ENCODE measurements at regions not wholly inside any gene's neighbourhood (a gene's known extent, or its start where the extent isn't known, plus 50 kb on each side); places are given as distances from the start of the nearest gene placed in this dataset.
"Not testable (repeated sequence)": the region's sequence is repeated elsewhere in the genome, so short reads cannot be mapped to it uniquely, and the experiment has no call there.

DNA sequence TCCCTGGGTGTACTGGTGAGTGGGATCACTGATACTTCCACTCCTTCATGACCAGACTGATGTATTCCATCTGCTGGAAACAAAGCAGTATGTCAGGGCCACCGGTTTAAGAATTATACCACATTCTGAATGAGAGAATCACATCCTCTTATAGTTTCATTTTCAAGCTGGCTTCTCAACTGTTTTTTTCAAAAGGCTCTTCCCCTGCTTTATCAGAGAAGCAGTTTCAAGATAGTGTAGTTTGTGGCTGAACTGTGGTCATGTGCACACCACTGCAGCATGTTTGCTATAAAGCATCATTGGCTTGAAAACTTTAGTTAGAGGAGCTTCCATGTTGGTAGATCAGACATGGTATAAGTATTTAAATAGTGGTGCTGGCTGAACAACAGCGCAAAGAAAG lies 450.5 kb upstream of the CDH10 start:
- DNase-seq (ENCODE audit: insufficient read length) (no peak), FAIRE-seq (no peak)
- TF ChIP-seq POLR2AphosphoS5 (IDR thresholded peaks at IDR 0.05; ENCODE audit: low read depth, low read length) (no peak), TAF1 (IDR thresholded peaks at IDR 0.05; ENCODE audit: borderline replicate concordance, low read depth, low read length) (no peak), POLR2A (IDR thresholded peaks at IDR 0.05; ENCODE audit: low read depth, low read length) (no peak)

DNA sequence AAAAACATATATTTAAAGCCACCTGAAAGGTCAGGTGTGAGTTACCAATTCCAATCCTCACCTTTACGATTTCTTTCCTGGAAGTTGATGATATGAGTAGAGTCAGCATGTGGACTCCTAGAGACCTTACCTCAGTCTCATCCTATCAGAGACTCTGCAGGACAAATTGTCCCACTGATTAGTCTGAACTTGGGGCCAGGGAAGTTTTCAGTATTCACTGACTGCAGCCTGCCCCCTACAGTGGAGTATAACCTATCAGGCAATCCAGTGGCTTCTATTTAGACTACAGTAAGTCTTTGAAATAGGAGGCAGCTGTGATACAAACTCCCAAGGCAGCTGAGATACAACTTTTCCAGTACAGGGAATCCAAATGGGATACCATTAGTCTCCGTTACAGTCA lies 449.4 kb upstream of the CDH10 start:
- no peak for FAIRE-seq
- TF ChIP-seq POLR2A (IDR thresholded peaks at IDR 0.05; ENCODE audit: low read depth, low read length) (no peak), TAF1 (IDR thresholded peaks at IDR 0.05; ENCODE audit: borderline replicate concordance, low read depth, low read length) (no peak)

DNA sequence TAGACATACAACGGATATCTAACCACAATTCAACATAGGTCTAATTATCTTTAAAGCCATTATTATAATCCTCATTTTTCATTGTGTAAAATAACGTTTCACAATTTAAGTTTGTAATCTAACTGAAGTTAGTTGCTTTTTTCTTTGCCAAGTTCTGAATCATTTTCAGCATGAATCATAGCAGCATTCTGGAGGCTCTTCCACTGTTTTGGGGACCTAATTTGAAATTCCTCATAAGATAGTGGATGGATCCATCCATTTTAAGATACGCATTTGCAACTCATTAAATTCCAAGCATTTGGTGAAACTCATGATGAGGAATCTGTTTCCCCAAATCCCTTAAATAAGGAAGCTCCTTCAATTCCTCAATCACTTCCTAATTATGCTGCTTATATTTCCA lies 447.1 kb upstream of the CDH10 start:
- FAIRE-seq (no peak), DNase-seq (ENCODE audit: insufficient read length) (no peak)
- TF ChIP-seq POLR2AphosphoS5 (IDR thresholded peaks at IDR 0.05; ENCODE audit: low read depth, low read length) (no peak), TAF1 (IDR thresholded peaks at IDR 0.05; ENCODE audit: borderline replicate concordance, low read depth, low read length) (no peak), POLR2A (IDR thresholded peaks at IDR 0.05; ENCODE audit: low read depth, low read length) (no peak)

More for the DNA sequence above, 449.4 kb upstream of the CDH10 start:
- DNase-seq (ENCODE audit: insufficient read length), result no peak

DNA sequence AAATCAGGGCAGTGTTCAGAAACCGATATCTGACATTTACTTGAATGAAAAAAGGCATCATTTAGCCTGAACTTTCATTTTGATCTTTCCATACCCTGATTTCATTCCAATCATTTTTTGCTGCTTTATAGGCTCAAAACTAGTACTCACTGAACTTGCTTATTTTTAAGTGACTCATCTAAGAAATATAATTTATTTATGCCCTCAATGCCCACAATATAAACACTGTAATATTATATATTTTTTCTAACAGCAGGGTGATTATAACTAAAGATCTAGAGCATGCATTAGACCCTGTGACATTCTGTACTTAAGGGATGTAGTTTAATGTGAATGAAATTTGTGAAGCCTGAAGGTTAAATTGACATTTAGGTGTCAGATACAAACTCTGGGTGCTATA lies 446.1 kb upstream of the CDH10 start:
- TF ChIP-seq TAF1 (IDR thresholded peaks at IDR 0.05; ENCODE audit: borderline replicate concordance, low read depth, low read length) (no peak), POLR2A (IDR thresholded peaks at IDR 0.05; ENCODE audit: low read depth, low read length) (no peak), POLR2AphosphoS5 (IDR thresholded peaks at IDR 0.05; ENCODE audit: low read depth, low read length) (no peak)
- no peak for FAIRE-seq
- no peak for DNase-seq (ENCODE audit: insufficient read length)

DNA sequence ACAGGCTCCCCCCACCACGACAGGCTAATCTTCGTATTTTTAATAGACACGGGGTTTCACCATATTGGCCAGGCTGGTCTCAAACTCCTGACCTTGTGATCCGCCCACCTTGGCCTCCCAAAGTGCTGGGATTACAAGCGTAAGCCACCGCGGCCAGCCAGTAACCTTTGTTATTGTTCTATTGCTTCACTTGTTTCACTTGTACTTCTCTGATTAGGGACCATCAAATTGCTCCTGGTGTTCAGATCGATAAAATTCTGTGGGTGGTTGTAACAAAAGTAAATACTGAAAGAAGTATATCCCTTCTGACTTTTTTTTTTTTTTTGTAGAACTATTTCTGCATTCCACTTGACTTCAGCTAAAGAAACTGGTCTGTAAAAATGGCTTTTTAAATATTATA lies 445.5 kb upstream of the CDH10 start:
- no peak for TF ChIP-seq POLR2AphosphoS5 (IDR thresholded peaks at IDR 0.05; ENCODE audit: low read depth, low read length)
- no peak for TF ChIP-seq TAF1 (IDR thresholded peaks at IDR 0.05; ENCODE audit: borderline replicate concordance, low read depth, low read length)
- TF ChIP-seq POLR2A (IDR thresholded peaks at IDR 0.05; ENCODE audit: low read depth, low read length), result no peak
- DNase-seq (ENCODE audit: insufficient read length), result no peak
- FAIRE-seq, result no peak

DNA sequence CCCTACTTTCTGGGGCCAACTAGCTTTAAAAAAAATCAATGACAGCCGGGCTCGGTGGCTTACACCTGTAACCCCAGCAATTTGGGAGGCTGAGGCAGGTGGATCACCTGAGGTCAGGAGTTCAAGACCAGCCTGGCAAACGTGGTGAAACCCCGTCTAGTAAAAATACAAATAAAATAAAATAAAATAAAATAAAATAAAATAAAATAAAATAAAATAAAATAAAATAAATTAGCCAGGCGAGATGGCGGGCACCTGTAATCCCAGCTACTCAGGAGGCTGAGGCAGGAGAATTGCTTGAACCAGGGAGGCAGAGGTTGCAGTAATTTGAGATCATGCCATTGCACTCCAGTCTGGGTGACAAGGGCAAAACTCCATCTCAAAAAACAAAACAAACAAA lies 443.9 kb upstream of the CDH10 start:
- not testable (repeated sequence) for FAIRE-seq; DNase-seq (ENCODE audit: insufficient read length)

DNA sequence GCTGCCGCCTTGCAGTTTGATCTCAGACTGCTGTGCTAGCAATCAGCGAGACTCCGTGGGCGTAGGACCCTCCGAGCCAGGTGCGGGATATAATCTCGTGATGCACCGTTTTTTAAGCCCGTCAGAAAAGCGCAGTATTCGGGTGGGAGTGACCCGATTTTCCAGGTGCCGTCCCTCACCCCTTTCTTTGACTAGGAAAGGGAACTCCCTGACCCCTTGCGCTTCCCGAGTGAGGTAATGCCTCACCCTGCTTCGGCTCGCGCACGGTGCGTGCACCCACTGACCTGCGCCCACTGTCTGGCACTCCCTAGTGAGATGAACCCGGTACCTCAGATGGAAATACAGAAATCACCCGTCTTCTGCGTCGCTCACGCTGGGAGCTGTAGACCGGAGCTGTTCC lies 438.5 kb upstream of the CDH10 start:
- not testable (repeated sequence) for FAIRE-seq; DNase-seq (ENCODE audit: insufficient read length)

DNA sequence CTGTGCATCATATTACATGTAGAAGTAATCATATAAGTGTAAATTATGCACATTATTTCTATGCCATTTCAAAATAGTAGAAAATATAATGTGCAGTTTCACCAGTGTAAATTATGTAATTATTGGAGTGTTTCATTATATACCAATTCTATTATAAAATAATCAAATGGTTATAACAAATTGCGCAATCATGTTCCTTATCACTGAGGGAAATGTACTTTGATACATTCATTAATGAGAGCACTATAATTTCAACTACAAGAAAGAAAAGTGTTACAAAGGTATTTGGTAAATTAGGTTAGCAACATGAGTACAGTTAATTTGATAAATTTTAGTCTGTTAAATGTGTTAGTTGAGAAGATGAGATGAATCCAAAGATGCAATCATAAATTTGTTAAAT lies 421.5 kb upstream of the CDH10 start:
- DNase-seq (ENCODE audit: insufficient read length) (no peak), FAIRE-seq (no peak)
- TF ChIP-seq POLR2AphosphoS5 (IDR thresholded peaks at IDR 0.05; ENCODE audit: low read depth, low read length) (no peak), TAF1 (IDR thresholded peaks at IDR 0.05; ENCODE audit: borderline replicate concordance, low read depth, low read length) (no peak), POLR2A (IDR thresholded peaks at IDR 0.05; ENCODE audit: low read depth, low read length) (no peak)

DNA sequence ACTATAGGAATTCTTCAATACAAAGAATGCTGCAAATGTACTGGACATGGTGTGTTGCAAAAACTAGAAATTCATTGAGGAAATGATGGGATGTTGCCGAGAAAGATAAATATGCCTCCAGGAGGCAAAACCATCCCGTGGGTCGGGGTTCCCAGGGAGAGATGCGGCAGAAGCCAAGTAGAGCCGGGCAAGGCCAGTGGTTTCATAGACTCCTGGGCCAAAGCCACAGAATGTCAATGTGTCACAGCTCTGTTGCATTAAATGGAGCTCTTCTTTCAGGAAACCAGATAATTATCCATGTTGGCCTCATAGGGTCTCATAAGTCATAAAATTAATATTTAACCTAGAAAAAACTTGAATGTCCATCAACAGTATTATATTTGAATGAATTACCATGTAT lies 419.5 kb upstream of the CDH10 start:
- DNase-seq (ENCODE audit: insufficient read length) (no peak), FAIRE-seq (no peak)
- TF ChIP-seq TAF1 (IDR thresholded peaks at IDR 0.05; ENCODE audit: borderline replicate concordance, low read depth, low read length) (no peak), POLR2A (IDR thresholded peaks at IDR 0.05; ENCODE audit: low read depth, low read length) (no peak), POLR2AphosphoS5 (IDR thresholded peaks at IDR 0.05; ENCODE audit: low read depth, low read length) (no peak)

DNA sequence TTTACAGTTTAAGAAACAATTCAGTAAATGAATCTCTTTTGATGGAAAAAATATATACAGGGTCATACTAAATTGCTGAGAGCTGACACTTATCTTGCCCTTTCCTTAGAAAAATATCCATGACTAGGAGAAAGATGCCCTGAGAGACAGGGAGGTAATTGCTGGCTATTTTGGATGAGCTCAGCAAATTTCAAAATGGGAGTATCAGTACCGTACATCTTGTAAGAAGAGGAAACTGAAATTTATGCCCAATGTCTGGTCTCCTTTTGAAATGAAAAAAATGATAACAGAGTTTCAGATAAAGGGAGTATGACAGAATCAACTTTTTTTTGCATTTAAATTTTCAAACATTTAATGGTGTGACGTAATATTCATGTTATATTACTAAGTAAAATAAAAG lies 415.8 kb upstream of the CDH10 start:
- no peak for DNase-seq (ENCODE audit: insufficient read length)

DNA sequence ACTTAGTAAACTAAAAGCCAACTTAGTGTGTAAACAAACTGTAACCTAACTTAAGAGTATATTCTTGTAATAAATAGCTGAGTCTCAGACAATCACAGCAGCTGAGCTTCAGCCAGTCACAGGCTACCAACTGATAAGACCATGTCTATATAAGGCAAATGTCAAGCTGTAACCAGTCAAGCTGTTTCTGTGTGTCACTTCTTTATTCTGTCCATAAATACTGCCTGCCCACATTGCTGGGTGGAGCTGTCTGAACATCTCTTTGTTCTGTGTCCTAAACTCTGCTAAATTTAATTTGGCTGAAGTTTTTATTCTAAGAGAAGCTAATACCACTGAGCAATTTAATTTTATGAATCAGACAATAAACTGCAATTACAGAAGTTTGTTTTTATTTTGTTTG lies 412.1 kb upstream of the CDH10 start:
- DNase-seq (ENCODE audit: insufficient read length) (no peak), FAIRE-seq (no peak)
- no peak for TF ChIP-seq TAF1 (IDR thresholded peaks at IDR 0.05; ENCODE audit: borderline replicate concordance, low read depth, low read length)
- TF ChIP-seq POLR2A (IDR thresholded peaks at IDR 0.05; ENCODE audit: low read depth, low read length), result no peak
- no peak for TF ChIP-seq POLR2AphosphoS5 (IDR thresholded peaks at IDR 0.05; ENCODE audit: low read depth, low read length)

More for the DNA sequence above, 415.8 kb upstream of the CDH10 start:
- no peak for TF ChIP-seq POLR2AphosphoS5 (IDR thresholded peaks at IDR 0.05; ENCODE audit: low read depth, low read length)
- TF ChIP-seq TAF1 (IDR thresholded peaks at IDR 0.05; ENCODE audit: borderline replicate concordance, low read depth, low read length), result no peak
- no peak for TF ChIP-seq POLR2A (IDR thresholded peaks at IDR 0.05; ENCODE audit: low read depth, low read length)
- no peak for FAIRE-seq

DNA sequence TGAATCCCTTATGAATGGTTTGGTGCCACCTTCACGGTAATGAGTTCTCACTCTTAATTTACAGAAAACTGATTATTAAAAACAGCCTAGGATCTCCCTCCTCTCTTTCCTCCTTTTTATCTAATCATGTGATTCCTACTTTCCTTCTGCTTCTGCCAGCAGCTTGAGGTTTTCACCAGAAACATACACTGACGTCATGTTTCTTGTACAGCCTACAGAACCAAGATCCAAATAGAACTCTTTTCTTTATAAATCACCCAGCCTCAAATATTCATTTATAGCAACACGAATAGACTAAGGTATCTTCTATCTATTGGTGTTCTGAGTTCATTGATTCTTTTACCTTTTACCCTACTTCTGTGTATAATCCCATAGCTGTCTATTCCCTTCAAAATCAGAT lies 388.9 kb upstream of the CDH10 start:
- FAIRE-seq, result no peak
- TF ChIP-seq POLR2AphosphoS5 (IDR thresholded peaks at IDR 0.05; ENCODE audit: low read depth, low read length) (no peak), POLR2A (IDR thresholded peaks at IDR 0.05; ENCODE audit: low read depth, low read length) (no peak), TAF1 (IDR thresholded peaks at IDR 0.05; ENCODE audit: borderline replicate concordance, low read depth, low read length) (no peak)

DNA sequence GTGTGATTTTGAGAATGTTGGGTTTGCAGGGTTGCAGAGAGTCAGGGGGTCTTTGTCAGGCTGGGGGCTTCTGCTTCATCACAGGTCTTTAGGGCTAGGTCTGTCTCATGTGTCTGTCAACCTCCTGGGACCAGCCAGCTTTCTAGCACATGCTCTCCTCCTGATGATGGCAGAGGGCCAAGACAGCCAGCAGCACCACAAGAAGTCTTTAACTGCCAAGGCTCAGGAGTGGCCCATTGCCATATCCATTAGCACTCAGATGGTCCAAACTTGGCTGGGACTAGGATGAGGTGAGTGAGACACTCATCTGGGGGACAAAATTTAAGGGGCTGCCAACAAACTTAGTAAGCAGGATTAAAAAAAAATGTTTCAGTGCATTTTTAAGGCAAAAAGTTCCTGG lies 384.2 kb upstream of the CDH10 start:
- no peak for FAIRE-seq
- TF ChIP-seq TAF1 (IDR thresholded peaks at IDR 0.05; ENCODE audit: borderline replicate concordance, low read depth, low read length), result no peak
- no peak for TF ChIP-seq POLR2A (IDR thresholded peaks at IDR 0.05; ENCODE audit: low read depth, low read length)
- no peak for TF ChIP-seq POLR2AphosphoS5 (IDR thresholded peaks at IDR 0.05; ENCODE audit: low read depth, low read length)
- no peak for DNase-seq (ENCODE audit: insufficient read length)

More for the DNA sequence above, 388.9 kb upstream of the CDH10 start:
- DNase-seq (ENCODE audit: insufficient read length), result no peak
